CD4-positive, alpha-beta T cell treated with Interleukin-10 for 1 hour (primary cell): ENCODE measurements at regions not wholly inside any gene's neighbourhood (a gene's known extent, or its start where the extent isn't known, plus 50 kb on each side); places are given as distances from the start of the nearest gene placed in this dataset.

Experiments used
- DNase-seq: peaks from one replicate; pipeline ENCODE4 v3.0.0-alpha.2; 2020

DNA sequence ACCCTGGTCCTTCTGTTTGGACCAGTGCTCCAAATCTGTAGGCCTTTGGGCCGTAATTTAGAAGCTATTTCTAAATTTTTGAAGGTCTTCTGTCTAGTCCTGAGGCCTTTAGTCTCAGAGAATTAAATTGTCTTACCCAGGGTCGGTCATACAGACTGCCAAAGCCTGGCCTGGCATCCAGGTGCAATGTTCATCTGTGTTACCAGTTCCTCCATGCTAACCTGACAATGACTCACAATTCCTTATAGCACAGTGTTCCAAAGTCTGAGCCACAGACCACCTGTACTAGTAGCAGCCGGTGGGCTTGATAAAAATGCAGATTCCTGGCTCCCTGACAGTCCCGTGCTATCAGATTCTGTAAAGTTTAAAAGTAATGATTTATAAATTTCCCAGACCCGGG lies 77.7 kb upstream of the MAP4K3 start:
- DNase-seq = no peak

DNA sequence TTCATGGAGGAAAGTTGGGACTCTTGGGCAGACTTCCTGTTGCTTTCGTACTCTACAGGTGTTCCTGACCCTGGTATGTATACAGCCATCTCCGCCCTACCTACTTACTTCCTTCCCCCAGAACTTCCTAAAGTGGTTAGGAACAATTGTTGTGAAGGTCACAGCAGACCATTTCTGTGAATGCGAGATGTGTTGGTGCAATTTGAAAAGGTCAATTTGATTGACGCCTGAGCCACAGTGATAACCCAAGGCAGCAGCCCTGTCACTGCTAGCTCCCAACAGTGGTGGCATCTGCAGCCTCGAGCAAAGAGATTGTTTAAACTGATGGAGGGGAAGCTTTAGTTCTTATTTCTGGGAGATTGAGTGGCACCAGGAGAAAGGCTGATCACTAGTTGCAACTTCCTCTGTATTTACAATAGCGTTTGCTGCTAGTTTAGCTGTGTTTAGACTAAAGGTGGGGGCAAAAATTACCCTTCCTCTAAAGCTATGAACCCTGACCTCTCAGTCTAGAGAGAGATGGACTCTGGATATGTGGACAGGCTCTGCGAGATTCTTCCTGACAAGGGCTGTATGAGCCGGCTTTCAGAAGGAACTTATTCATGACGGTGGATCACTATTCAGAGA lies 78.3 kb upstream of the MAP4K3 start:
- DNase-seq = no peak

DNA sequence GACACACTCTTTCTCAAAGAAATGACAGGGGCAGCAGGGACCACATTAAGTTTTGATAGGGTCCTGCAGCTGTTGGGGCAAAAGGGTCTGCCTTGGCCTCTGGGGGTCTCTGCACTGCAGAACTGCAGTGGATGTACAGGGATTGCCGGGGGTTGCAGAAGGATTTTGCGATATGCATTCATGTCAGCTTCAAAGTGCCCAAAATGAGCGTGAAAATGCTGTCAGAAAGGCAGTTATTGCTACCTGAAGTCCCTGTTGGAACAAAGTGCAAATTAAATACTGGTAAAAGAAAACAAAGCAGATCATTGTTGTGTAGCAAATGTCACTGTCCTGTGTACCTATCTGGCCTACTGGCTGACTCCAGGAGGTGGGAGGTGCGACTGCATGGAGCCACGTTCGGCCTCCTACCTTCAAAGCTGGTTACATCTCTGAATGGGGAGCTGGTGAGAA lies 78.8 kb upstream of the MAP4K3 start:
- no peak for DNase-seq

GRCh38 chr2:39516347-39517101 lies 79.4 kb upstream of the MAP4K3 start:
- DNase-seq = no peak

- no peak for DNase-seq
These were observed 80.0 kb upstream of the MAP4K3 start for GRCh38 chr2:39517102-39517436.

DNA sequence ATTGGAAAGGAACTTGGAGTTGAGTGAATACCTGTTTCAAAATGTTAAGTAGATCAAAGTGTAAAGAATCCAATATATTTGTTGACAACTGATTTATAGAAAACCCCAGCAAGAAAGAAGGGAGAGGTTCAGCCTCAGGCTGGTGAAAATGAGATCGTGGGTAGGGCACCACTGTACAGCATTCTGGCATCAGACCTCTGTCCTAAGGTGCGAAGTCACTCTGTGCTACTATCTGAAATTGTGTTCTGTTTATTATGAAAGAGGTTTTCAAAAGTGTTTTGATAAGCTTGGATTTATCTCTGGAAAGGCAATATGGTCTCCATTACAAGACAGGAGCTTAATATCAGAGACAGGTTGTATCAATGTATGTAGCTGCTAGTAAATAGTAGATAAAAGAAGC lies 80.5 kb upstream of the MAP4K3 start:
- DNase-seq = no peak

DNA sequence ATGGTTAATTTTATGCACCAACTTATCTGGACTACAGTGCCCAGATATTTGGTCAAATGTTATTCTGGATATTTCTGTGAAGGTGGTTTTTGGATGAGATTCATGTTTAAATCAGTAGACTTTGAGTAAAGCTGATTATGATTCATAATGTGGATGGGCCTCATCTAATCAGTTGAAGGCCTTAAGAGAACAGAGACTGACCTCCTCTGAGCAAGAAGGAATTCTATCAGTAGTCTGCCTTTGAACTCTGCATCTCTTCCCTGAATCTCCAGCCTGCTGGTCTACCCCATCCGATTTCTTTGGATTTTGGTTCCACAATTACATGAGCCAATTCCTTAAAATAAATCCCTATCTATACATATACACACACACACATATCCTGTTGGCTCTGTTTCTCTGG lies 82.8 kb upstream of the MAP4K3 start:
- no peak for DNase-seq

DNA sequence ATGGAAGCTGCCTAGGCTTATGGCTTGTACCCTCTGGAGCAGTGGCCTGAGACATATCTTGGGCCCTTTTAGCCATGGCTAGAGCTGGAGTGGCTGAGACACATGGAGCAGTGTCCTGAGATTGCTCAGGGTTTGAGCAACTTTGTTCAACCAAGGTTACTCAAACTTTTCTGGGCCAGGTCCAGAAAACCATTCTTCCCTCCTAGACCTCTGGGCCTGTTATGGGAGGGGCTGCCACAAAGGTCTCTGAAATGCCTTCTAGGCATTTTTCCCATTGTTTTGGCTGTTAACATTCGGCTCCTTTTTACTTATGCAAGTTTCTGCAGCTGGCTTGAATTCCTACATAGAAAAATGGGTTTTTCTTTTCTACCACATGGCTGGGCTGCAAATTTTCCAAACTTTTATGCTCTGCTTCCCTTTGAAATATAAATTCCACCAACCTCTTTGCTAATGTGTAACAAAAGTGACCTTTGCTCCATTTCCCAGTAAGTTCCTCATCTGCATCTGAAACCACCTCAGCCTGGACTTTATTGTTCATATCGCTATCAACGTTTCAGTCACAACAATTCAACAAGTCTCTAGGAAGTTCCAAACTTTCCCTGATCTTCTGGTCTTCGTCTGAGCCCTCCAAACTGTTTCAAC lies 84.9 kb upstream of the MAP4K3 start:
- no peak for DNase-seq

DNA sequence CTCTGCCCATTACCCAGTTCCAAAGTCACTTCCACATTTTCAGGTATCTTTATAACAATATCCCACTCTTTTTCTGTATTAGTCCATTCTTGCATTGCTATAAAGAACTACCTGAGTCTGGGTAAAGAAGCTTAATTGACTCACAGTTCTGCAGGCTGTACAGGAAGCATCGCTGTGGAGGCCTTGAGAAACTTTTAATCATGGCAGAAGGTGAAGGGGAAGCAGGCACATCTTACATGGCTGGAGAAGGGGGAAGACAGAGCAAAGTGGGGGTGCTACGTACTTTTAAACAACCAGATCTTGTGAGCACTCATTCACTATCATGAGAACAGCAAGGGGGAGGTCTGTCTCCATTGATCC lies 85.4 kb upstream of the MAP4K3 start:
- no peak for DNase-seq

GRCh38 chr2:39523308-39524044 lies 86.4 kb upstream of the MAP4K3 start:
- DNase-seq = no peak

- no peak for DNase-seq
These were observed 87.0 kb upstream of the MAP4K3 start for GRCh38 chr2:39524061-39524460.

DNA sequence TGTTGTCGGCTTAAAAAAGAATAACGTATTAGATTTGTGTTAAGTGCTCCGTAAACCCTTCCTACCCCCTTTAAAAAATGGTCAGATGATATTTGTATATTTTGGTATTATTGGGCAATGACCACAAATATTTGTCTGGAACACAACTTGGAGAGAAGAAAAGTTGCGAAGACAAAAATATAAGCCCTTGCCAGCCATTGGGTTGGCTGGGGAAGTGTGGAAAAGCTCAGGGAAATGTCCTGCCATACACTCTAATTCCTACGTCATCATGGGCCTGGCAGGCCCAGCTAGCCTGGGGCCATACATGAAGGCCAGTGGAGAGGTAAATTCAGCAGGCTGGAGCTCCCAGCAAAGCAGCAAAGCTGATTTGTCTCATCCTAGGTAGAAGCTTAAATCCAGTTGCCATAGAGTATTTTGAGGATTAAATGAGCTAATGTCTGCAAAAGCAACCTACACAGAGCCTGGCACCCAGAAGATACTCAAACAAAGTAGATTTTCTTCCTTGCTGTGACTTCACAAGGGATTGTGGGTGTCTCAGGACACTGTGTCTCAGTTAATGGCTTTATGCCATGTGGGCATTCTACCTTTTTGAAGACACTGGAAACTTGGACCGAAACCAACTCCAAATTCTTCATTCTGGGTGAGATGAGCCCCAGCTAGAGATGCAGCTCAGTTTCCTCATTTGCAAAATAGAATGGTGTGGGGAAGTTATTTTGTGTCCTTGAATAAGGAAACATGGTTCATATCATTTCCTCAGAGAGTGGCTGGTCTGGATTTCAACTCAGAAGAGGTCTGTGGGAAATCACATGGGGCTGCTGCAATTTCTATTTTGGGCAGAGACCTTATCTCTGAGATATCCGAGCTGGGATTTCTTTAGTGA lies 87.9 kb upstream of the MAP4K3 start:
- no peak for DNase-seq

DNA sequence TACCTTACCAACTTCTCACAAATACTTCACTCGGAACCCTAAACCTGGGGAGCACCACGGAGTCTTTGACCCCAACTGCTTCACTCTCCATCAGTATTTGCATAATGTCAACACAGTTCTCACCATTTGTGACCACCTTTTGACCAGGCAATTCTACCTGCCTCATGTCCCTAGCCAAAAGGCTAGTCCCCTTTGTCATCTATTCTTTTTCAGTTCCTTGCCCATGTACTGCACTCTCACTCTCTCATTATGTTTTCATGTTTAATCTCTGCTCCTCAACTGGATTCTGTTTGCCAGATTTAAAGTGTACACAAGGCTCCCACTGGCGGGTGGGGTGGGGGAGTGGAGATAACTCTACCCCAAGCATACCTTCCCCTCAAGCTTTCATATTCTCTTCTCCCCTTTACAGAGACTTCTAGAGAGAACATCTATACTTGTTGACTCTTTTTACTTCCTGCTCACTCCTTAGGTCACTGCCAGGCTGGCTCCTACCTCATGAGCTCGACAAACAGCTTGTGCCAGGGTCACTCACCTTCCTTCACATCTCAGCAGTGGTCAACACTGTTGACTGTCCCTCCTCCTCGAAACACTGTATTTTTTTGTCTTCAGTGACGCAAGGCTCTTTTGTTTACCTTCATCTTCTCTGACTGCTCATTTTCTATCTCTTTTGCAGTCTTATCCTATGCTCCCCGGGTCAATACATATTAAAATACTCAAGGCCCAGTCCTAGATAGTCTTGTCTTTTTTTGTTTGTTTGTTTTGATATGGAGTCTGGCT lies 88.7 kb upstream of the MAP4K3 start:
- DNase-seq = no peak

DNA sequence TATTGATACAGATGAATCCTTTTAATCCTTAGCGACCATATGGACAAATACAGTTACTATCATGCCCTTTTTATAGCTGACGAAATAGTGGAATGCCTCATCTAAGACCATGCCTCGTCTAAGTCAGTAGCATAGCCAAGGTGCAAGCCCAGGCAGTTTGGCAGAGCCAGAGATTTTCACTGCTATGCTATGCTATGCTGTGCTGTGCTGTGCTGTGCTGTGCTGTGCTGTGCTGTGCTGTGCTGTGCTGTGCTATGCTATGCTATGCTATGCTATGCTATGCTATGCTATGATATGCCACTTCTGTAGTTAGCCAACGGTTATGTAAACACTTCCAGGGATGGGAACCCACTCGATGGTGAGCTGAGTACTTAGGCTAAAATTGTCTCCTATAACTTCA lies 91.6 kb upstream of the MAP4K3 start:
- no peak for DNase-seq

DNA sequence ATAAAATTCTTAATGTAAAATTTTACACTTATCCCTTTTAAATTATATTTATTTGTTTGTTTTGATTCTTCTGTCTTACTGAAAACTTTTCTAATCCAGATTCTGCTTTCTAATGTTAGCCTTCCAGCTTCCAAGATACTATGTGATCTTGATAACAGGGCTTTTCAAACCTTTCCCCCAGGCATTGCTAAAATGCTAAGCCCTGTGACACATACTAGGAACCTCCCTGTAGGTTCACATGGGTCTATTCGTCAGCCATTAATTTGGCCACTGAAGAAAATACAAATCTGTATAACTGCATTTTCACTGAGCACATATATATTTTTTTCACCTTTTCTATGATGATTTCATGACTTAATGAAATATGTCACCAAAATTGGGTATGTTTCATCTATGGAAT lies 92.8 kb upstream of the MAP4K3 start:
- no peak for DNase-seq

- DNase-seq = no peak
These were observed 93.4 kb upstream of the MAP4K3 start for GRCh38 chr2:39530411-39530866.

DNA sequence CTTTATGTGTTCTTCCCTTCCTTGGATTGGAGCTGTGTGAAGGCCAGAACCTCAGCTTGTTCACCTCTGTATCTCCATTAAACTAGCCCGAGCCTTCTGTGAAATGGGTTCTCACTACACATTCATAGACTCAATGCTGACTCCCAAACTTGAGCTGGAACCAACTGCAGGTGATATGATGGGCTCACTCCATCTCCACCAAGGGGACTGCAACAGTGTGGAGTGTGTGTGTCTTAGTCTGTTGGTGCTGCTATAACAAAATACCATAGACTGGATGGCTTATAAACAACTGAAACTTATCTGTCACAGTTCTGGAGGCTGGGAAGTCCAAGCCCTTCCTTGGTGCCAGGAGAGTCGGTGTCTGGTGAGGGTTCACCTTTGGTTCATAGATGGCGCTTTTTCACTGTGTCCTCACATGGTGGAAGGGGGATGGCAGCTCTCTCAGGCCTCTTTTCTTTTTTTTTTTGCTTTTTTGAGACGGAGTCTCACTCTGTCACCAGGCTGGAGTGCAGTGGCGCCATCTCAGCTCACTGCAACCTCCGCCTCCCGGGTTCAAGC lies 94.2 kb upstream of the MAP4K3 start:
- no peak for DNase-seq

DNA sequence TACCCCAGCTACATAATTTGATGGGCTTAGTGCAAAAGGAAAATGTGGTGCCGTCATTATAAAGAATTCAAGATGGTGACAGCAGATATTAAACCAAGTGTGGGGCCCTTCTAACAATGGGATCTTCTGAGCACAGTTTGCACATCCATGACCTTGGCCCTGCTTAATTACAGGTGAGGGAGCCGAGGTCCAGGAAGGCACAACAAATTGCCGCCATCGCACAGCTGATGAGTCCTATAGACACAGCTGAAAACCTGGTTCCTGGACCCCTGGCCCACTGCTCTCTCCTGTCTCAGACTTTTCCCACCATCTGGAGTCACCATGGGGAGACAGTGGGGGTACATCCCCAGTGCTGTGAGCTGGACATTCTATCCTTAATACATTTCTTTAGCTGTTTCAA lies 95.8 kb upstream of the MAP4K3 start:
- no peak for DNase-seq

DNA sequence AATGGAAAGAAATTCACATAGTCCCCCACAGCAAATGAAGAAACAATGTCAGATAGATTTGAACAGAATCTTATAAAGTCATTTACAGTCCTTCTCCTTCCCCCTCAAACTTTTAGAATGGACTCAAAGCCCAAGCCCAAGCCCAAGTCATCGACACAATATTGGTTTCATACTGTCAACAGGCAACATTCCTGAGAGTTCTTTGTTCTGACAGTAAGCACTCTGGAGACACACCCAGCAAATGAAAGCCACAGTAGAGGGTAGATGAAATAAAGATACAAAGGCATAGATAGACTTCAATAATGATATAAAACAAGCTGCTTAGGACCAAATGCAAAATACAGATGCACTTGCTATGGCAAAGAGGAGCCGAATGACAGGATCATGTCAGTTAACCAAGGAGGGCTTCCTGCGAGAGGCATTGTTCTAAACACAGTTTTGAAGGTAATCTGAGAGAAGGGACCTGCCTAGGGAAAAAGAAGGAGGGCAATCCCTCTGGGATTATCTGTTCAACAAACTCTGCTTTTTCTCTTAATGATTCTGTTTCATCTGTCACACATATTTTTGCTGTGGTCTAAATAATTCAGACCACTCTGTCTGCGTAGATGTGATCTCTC lies 97.1 kb upstream of the MAP4K3 start:
- no peak for DNase-seq

GRCh38 chr2:39535636-39536185 lies 98.6 kb upstream of the MAP4K3 start:
- no peak for DNase-seq

GRCh38 chr2:39537150-39537549 lies 100.1 kb upstream of the MAP4K3 start:
- no peak for DNase-seq
